ENCODE measurements at regions not wholly inside any gene's neighbourhood (a gene's known extent, or its start where the extent isn't known, plus 50 kb on each side); places are given as distances from the start of the nearest gene placed in this dataset.

DNA sequence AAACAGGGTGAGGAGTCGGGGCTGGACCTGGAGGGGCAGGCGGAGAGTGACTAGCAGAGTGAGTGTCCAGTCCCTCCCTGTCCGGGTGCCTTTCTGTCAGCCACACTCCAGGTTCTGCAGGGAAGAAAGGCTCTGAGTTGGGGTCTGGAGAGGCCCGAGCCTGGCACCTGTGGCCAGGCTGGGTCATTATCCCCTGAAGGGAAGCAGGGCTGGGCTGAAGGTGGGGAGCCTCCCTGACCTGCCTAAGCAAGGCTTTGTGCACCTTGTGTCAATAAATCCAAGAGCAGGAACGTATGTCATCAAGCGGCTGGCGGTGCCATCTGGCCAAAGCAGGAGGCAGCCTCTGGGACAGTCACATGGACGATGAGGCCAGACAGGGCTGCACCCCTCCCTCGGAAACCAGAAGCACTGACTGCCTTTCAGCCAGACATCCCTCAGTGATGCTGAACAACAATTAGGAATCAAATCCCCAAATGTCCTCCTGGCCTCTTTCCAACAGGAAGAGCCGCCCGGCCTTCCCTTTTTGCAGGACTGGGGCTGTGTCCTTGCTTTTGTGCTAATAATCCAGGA is 73.9 kb upstream of the FGF3 start:
- TF ChIP-seq CTCF (IDR thresholded peaks at IDR 0.05) (no peak), POLR2A (IDR thresholded peaks at IDR 0.05) (no peak), EP300 (IDR thresholded peaks at IDR 0.05) (no peak), POLR2AphosphoS5 (IDR thresholded peaks at IDR 0.05) (no peak)

Data from sigmoid colon (tissue), 4 donors.